Left ventricle myocardium superior (tissue), 1 donor: ENCODE measurements at regions not wholly inside any gene's neighbourhood (a gene's known extent, or its start where the extent isn't known, plus 50 kb on each side); places are given as distances from the start of the nearest gene placed in this dataset.
"Not testable (repeated sequence)": the region's sequence is repeated elsewhere in the genome, so short reads cannot be mapped to it uniquely, and the experiment has no call there.

Source experiments
- ATAC-seq: fragments of 200-7000 bp; cut with Tn5 transposase; one replicate; pipeline ENCODE4 v1.9.1; 2020; ENCODE audit warnings: mild to moderate bottlenecking, moderate library complexity
- DNase-seq: peaks from one replicate; pipeline ENCODE4 v3.0.0-alpha.2; 2020
- intact Hi-C: fragments of 100-400 bp; cut with micrococcal nuclease; formaldehyde crosslinking; loops from one replicate; pipeline ENCODE4 v1.11.0; 2022
- donor health status: DM: no; HTN: yes; CAD: no; lungs with severe emphysema.

DNA sequence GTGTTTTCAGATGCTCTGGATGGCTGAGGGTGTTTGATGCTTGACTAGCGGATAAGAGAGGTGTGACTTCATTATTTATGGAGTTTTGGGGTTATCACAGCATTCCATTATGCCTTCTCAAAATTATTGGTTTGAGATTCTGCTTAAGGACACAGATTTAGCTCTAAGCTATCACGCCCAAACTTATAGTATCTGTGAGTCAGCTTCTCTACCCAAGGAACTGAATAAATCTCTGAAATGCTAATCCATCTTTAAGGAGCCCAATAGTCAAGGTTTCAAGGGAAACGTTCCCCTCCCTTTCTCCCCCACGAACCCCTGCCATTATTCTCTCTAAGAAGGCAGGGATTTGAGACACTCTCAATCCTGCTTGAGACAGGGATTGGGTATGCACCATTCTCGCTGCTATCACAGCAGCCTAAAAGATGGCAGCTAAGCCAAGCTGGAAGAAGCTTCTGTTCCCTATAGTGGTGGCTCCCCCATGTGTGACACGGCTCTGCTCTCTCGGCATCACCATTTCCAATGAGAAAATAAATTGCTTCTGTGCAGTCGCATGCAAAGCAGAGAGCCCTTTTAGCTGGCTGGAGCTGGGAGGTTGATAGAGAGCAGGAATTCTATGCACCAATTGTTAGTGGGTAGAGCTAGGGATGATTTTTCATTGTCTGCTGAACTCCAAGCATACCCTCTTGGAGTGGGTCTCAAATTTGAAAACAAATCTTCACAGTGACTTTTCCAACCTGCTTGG lies 151.1 kb downstream of the IL20RB start:
- DNase-seq (no peak), ATAC-seq (no peak)
- intact Hi-C loops: loop anchor here (10.0 kb wide), 1 partner anchor 946 kb away; no protein-coding TSS in a partner anchor

DNA sequence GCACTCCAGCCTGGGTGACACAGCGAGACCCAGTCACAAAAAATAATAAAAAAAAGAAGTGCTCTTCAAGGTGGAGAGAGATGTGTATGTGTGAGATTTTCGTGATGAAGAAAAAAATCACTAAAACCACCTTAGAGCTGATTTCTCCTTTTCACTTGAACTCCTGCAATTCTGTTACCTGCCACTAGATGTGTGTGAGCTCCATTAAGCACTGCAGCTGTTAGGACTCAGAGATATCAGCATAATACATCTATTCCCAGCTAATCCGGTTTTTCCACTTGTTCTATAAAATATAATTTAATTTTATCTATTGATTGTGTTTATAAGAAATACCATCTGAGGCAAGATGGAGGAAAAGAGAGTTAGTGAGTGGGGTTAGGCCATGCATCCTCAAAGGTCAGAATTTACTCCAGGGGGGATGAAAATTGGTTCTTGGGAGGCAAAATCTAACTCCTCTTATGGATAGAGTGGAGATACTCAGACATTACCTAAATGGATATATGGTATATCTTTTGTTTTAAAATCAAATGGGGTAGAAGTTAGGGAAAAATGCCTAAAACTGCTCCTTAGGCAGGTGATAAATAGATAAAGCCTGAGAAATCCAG lies 152.7 kb downstream of the IL20RB start:
- no peak for ATAC-seq
- intact Hi-C loops: no loop called here

DNA sequence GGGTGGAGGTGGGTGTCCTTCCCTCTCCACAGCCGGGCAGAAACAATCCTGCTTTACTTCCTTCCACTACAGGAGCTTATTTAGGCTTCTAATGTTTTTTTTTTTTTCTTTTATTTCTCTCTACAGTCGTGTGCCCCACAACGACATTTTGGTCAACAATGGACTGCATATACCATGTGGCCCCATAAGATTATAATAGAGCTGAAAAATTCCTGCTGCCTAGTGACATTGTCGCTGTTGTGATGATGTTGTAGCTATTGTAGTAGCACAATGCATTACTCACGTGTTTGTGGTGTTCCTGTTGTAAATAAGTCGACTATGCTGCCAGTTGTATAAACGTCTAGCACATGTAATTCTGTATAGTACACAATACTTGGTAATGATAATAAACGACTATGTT lies 153.7 kb downstream of the IL20RB start:
- intact Hi-C loops: no loop called here
- ATAC-seq (no peak), DNase-seq (no peak)

More for the DNA sequence above, 152.7 kb downstream of the IL20RB start:
- DNase-seq: no peak

DNA sequence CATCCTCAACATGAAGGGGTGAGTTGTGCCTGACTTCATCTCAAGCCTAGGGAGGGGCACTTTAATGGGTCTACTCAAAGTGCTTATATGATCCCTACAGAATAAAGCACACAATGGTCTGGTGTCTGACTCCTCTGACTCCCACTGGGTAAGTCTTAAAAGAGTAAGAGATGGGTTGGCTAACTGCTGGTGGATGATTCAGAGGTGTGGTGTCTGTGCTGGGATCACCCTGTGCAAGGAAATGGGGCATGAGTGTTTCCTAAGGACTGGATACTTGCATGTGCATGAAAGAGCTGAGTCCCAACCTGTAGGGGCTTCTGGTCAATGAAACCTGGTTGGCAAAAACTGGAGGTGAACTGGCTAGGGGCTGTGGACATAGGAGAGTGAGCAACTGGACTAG lies 158.8 kb downstream of the IL20RB start:
- ATAC-seq: no peak
- intact Hi-C loops: no loop called here
- DNase-seq: no peak

DNA sequence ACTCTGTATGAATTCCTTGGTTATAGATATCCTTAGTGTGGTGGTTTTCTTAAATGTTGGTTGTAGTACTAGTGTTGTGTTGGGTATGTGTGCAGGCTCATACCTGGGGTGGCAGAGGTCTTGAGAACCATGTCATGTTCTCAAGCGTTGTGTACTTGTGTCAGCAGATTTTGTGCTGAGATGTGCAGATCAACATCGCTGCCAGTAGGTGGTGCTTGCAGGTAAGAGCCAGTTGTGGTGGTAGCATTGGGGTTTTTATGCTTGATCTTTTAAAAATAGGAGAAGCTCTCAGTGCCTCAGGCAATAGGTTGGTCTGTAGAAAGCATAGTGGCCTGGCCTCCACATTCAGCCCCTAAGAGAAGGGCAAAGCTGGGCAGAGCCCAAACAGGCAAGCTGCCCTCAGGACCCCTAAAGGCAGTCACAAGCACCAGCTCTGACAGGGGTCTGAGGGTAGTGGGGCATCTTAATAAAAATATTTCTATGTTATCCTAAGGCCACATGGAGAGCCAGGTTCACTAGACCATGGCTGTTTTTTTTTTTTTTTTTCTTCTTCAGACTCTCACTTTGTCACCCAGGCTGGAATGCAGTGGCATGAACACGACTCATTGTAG lies 164.0 kb downstream of the IL20RB start:
- intact Hi-C loops: no loop called here
- ATAC-seq: no peak

DNA sequence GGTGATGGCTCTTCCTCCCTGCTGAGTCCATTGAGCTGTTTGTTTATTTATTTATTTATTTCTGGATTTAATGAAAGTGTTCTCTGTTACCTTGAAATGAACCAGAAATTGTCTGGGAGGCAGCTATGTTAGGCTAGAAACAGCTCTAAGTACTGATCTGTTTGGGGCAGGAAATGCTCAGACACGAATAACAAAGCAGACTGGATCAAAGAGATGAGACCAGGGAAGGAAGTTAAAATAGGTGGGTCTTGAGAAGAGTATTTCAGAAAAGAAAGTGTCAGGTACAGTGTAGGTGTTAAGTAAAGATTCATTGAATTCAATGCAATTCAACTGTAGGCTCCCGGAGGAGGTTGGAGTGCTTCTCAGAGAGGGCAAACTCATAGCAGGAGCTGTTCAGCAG lies 173.3 kb downstream of the IL20RB start:
- intact Hi-C loops: no loop called here
- ATAC-seq: no peak
- DNase-seq: no peak

More for the DNA sequence above, 164.0 kb downstream of the IL20RB start:
- no peak for DNase-seq

DNA sequence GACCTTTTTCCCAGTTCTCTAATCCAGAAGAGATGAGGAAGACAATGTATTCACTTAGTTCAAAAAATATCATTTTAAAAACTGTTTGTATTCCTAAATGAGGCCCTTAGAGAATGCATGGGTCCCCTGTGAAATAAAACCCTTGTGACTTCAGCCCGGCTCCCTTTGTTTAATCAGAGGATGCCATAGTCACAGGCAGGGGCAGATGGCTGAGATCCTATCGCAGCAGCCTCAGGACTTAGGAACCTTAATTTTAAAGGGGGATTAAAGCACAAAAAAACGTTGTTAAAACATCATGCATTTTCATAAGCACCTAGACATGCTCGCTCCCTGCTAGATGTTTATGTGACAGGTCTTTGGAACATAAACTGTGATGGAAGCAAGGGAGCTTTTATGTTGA lies 176.6 kb downstream of the IL20RB start:
- ATAC-seq (no peak), DNase-seq (no peak)
- intact Hi-C loops: no loop called here

DNA sequence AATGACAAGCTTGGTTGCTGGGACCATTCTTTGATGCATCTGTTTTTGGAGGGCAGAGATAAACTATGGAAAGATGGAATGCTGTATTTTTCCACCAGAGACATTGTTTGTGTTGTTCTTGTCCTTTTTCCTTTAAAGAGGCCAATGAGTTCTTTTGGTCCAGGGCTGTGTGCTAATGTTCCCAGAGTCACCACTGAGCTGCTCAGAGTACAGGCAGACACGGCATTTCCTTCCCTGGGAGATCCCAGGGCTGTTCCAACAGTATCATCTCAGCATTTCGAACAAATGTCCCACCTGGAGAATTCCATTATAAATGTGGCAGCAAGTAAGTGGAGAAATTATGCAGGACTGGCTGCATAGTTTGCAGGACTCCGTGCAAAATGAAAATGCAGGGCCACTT lies 190.6 kb downstream of the IL20RB start:
- ATAC-seq (no peak), DNase-seq (no peak)
- intact Hi-C loops: no loop called here

DNA sequence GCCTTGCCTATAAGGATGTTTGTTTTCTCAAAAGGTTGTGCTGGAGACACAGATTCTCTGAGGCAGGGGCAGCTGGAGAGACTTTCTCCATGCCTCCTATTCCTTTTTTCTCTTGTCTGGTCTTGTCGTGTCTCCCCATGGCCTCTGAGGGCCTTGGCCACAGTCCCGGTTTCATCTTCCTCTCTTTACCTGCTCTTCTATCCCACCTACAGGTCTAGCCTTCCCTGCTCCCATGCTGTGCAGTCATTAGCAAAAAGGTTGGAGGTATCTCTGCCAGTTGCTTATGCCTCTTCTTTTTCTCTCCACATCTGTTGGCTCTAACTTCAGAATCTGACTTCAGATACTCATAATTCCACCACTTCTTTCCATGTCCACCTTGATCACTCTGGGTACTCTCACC lies 191.1 kb downstream of the IL20RB start:
- intact Hi-C loops: no loop called here
- ATAC-seq: no peak
- DNase-seq: no peak

DNA sequence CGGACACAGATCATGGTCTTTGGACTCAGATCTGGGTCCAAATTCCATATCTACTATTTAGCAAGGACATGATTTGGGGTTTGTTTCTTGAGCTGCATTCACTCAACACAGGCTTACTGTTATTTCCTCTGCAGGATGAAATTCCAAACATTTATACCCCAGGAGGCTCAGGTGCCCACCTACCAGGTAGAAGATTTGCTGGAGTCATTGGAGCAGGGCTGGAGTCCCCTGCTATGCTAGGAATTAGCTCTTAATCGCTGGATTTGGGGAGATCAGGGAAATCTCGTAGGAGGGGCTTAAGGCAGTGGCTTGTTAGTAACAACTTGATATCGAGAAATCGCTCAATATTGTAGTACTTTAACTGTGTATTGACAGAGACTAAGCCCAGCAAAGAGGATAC lies 193.0 kb downstream of the IL20RB start:
- no peak for ATAC-seq
- intact Hi-C loops: no loop called here

DNA sequence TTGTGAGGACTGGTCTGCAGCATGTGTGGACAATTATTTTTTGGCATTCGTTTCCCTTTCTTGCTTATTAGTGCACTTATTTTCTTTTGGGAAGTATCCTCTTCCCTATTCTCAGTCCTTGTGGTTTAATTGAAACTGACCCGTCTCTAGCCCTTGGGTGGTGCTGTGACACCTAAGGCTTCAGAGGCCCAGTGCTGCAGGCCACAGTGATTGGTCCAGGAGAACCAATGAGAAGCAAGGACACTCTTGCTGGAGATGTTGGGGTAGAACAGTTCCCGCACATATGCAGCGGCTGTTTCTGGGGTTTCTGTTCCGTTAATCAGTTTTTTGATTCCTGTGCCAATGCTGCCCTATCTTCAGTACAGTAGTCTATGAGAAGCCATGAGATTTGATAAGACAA lies 195.3 kb downstream of the IL20RB start:
- DNase-seq, intact Hi-C loops, ATAC-seq: not testable (repeated sequence)

More for the DNA sequence above, 193.0 kb downstream of the IL20RB start:
- no peak for DNase-seq

DNA sequence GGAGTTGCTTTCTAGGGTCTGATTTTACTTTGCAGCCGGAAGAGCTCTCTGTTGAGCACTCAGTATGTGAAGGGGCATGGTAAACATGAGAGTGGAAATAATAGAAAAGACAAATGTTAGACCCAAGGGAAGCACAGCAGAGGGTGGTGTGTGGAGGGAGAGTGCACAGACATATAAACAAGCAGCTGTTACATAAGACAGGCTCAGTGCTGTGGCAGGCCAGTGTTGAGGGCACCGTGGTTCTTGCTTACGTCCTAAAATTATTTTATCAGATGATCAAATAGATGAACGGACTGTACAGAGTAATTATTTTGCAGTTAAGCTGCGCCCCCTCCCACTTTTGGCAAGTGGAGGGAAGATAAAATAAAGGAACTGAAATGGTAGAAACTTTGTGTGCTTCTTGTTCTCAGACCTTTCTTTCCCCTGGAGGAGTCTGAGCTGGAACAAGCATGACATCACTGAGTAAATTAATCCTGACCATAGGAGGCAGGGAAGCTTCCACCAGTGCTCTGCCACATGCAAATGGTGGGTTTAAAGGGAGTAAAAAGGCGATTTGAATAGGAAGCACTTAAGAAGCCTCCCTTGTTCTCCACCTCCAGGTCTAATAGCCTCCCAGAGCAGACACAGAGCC lies 205.6 kb downstream of the IL20RB start:
- intact Hi-C loops: no loop called here
- DNase-seq (peak; percentile 35), ATAC-seq (peak; percentile 96)

DNA sequence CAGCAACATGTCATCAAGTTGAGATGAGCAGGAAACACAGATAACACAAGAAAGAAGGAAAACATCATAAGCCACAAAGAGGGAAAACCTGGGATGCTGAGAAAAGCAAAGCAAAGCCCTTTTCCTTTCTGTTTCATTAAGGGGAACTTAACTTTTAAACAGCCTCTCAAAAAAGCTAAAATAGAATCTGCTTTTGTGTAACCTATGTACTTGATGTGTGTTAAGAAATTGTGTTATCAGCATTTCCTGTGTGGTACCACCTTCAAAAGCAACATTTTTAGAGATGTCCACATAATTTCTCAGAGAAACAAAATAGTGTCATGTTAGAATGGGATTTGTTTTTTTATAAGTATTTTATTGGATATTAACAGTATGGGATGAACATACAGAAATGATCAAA lies 206.2 kb downstream of the IL20RB start:
- no peak for ATAC-seq
- no peak for DNase-seq
- intact Hi-C loops: no loop called here

DNA sequence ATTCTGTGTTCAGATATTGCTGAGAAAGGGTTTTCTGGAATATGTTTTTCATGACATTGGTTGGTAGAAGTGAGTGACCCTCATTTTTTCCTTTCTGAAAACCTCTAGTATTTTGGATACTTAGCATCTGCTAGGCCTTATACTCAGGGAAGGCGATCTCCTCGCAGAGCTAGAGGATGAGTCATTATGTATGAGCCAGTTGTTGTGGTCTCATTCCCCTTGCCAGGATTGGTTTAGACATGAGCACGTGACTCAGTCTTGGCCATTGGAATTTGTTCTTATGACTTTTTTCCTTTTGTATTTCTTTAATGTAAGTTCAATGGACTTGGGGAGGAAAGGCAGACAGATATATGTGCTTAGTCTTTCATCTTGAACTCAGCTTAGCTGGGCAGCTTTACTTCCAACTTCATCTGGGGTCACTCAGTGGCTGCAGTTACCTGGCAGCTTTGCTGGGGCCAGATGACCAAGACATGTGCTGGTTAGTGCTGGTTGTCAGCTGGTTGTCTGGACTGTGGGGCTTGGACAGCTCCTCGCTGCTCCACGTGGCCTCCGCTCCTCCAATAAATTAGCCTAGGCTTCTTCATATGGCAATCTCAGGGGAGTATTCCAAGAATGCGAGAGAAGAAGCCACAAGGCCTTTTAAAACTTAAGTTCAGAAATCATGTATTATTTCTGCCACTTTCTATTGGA lies 207.5 kb downstream of the IL20RB start:
- ATAC-seq (no peak), DNase-seq (no peak)
- intact Hi-C loops: no loop called here

DNA sequence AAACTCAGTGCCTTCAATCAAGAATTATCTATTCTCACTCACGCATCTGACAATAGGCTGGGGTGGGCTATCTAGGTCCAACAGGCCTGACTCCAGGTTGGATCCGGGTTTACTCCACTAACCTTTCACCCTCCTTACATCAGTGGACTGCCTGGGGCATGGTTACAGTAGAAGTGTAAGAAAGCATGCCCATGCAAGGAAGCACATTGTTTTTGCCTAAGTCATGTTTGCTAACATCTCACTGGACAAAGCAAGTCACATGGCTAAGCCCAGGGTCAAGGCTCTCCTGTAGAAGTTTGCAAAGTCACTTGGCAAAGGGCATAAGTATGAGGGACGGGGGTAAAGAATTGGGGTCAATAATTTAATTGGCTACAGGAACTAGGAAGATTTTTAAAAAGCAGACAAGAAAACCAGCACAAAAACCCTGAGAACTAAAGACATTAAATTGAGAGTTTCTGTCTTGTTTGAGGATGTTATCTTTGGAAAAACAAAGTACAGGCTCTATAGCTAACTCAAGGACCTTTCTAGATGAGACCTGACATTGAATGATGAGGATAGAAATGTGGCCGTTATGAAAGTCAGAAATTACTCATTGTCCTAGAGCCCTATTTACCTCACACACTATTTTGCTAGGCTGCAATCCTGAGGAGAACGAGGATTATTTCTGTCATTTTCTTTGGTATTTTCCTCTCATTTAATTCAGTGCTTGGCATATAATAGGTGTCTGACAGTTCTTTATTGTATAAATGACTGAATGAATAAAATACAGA lies 214.2 kb downstream of the IL20RB start:
- ATAC-seq: no peak
- DNase-seq: no peak
- intact Hi-C loops: no loop called here

DNA sequence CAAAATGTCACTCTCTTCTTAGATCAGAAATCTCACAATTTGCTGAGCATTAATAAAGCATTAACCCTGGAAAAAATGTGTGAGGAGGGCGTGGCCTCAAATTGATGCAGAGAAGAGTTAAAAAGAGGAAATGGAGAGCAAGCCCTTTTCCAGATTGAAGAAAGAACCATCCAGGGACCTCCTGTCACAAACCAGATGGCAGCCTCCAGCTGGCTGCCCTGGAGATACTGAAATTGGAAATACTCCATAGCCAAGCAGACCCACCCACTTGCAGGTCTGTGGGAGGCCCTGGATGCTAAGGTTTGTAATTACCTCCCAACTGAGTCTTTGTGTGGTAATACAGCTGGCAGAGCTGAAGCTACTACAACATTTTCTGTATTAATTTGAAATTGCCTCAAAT lies 214.9 kb downstream of the IL20RB start:
- intact Hi-C loops: no loop called here
- no peak for ATAC-seq
- no peak for DNase-seq

DNA sequence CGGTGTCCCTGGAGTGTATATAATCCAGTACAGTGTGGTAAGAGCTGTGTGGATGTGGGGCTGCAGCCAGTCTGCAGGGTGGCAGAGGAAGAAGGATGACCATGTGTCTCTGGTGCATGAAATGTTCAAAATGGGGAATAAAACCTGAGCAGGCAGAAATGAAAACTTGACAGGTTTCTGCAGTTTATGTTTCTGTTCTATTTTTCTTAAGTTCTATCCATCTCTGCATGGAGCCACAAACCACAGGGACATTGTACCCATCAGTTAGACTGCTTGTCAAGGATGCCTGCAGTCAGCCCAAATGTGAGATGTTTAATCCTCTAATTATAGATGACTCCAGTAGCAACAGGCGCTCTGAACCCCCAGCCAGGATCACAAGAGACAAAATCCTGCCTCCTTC lies 216.7 kb downstream of the IL20RB start:
- ATAC-seq (no peak), DNase-seq (no peak)
- intact Hi-C loops: no loop called here

DNA sequence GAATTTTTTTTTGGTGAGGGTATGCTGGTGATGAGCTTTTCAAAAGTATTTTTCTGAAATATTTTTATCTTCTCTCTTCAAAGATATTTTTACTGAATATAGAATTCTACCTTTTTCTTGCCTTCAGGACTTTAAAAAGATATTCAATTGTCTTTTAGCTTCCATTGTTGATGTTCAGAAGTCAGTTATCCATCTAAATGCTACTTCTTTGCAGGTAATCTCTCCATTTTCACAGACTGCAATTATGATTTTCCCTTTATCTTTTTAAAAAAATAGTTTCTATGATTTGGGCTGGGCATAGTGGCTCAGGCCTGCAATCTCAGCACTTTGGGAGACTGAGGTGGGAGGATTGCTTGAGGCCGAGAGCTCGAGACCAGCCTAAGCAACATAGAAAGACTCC lies 222.4 kb downstream of the IL20RB start:
- ATAC-seq (no peak), DNase-seq (no peak)
- intact Hi-C loops: no loop called here
